ENCODE measurements at regions not wholly inside any gene's neighbourhood (a gene's known extent, or its start where the extent isn't known, plus 50 kb on each side); places are given as distances from the start of the nearest gene placed in this dataset.
"Not testable (repeated sequence)": the region's sequence is repeated elsewhere in the genome, so short reads cannot be mapped to it uniquely, and the experiment has no call there.

DNA sequence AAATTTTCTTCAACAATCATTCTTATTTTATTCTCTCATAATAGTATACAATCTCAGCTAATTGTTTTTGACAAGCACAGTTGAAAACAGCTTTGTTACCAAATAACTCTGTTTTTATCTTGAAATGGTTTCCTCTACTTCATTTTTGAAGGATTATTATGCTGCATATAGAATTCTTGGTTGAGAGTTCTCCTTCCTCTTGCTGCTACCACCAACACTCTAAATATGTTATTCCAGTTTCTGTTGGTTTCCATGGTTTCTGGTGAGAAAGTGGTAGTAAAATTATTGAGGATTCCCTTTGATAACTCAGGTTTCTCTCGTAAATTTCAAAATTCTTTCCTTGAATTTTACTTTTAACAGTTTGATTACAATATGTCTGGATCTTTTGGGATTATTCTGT is 1725.9 kb downstream of the PCDH9 start:
- no peak for ATAC-seq
- intact Hi-C loops (cut with DNase I; ENCODE audit: low total_unique reads), result no loop called here

DNA sequence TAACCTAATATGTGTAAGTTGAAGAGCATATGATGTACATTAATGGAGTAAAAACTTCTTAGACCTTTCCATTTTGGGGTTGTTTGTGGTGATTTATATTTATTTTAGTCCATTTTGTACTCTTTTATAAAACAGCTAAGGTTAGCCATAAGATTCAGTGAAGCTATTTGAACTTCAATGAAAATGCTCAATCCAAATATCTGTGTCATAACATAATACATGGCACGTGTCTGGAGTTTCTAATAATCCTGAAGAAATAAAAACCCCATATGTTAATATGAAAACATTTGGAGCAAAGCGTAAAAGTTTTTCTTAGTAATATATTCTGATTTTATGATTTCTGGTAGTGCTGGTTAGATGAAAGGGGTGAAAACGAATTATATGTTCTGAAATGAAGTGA is 1729.7 kb downstream of the PCDH9 start:
- intact Hi-C loops (cut with DNase I; ENCODE audit: low total_unique reads), result no loop called here
- Histone ChIP-seq H3K4me1 (no peaks in the 10 kb centered on the region), H3K27me3 (no peaks in the 10 kb centered on the region), H3K36me3 (no peaks in the 10 kb centered on the region), H3K4me3 (no peak overlapping the region), H3K9me3 (no peaks in the 10 kb centered on the region), H3K27ac (no peak overlapping the region)
- DNase-seq (no peak), ATAC-seq (no peak)
- in situ Hi-C loops (cut with MboI; ENCODE audit: low sequenced_read_pairs in 4 of 4), result no loop called here
- no peak for TF ChIP-seq POLR2A (IDR thresholded peaks at IDR 0.05)
- TF ChIP-seq, protein P1, sequence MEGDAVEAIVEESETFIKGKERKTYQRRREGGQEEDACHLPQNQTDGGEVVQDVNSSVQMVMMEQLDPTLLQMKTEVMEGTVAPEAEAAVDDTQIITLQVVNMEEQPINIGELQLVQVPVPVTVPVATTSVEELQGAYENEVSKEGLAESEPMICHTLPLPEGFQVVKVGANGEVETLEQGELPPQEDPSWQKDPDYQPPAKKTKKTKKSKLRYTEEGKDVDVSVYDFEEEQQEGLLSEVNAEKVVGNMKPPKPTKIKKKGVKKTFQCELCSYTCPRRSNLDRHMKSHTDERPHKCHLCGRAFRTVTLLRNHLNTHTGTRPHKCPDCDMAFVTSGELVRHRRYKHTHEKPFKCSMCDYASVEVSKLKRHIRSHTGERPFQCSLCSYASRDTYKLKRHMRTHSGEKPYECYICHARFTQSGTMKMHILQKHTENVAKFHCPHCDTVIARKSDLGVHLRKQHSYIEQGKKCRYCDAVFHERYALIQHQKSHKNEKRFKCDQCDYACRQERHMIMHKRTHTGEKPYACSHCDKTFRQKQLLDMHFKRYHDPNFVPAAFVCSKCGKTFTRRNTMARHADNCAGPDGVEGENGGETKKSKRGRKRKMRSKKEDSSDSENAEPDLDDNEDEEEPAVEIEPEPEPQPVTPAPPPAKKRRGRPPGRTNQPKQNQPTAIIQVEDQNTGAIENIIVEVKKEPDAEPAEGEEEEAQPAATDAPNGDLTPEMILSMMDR (IDR thresholded peaks at IDR 0.05 in 4 of 5, conservative IDR thresholded peaks at IDR 0.05 in 1 of 5), result no peak

More for the DNA sequence above, 1725.9 kb downstream of the PCDH9 start:
- no peak overlapping the region for H3K4me3 ChIP-seq
- no peaks in the 10 kb centered on the region for H3K27me3 ChIP-seq
- H3K9me3 ChIP-seq, result no peaks in the 10 kb centered on the region
- in situ Hi-C loops (cut with MboI; ENCODE audit: low sequenced_read_pairs in 4 of 4), result no loop called here
- H3K27ac ChIP-seq, result no peak overlapping the region
- TF ChIP-seq POLR2A (IDR thresholded peaks at IDR 0.05), result no peak
- TF ChIP-seq, protein P1 (IDR thresholded peaks at IDR 0.05 in 4 of 5, conservative IDR thresholded peaks at IDR 0.05 in 1 of 5), result no peak
- no peaks in the 10 kb centered on the region for H3K36me3 ChIP-seq
- DNase-seq, result no peak
- no peaks in the 10 kb centered on the region for H3K4me1 ChIP-seq

DNA sequence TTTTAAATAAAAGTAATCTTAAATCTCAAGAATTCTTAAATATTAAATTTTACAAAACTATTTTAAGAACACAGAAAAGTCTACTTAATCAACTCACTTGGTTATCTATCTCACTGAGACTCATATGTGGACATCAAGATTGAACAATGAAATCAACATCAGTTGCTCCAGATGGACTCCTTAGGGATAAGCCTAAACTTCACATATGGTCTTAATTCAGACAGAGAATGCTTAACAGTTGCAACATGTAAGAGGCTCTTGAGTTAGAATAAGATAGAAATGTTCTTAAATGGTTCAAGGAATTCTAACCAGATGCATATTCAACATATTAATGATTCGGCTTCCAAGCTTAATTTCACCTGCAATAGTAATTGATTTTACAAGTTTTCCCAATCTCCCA is 1730.9 kb downstream of the PCDH9 start:
- Histone ChIP-seq H3K27me3 (no peaks in the 10 kb centered on the region), H3K27ac (no peak overlapping the region), H3K4me3 (no peak overlapping the region), H3K9me3 (no peaks in the 10 kb centered on the region), H3K36me3 (no peaks in the 10 kb centered on the region), H3K4me1 (no peaks in the 10 kb centered on the region)
- in situ Hi-C loops (cut with MboI; ENCODE audit: low sequenced_read_pairs in 4 of 4) (no loop called here), intact Hi-C loops (cut with DNase I; ENCODE audit: low total_unique reads) (no loop called here)
- ATAC-seq, result no peak
- no peak for DNase-seq
- TF ChIP-seq, protein P1 (IDR thresholded peaks at IDR 0.05 in 4 of 5, conservative IDR thresholded peaks at IDR 0.05 in 1 of 5), result no peak
- TF ChIP-seq POLR2A (IDR thresholded peaks at IDR 0.05), result no peak

DNA sequence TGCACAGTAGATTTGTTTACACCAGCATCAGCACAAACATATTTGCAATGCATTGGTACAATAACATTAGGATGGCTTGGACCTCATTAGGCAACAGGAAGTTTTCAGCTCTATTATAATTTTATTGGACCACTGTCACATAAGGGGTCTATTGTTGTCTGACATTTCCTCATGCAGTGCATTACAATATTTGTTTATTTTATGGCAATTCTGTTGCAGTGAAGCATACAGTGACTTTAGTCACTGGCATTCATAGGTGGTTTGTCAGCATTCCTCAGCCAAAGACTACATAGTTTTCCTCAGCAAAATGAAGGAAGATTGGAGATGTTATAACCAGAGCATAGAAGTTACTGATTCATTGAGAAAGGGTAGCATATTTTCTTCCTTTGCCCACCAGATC is 1732.9 kb downstream of the PCDH9 start:
- DNase-seq (no peak), ATAC-seq (no peak)
- Histone ChIP-seq H3K27ac (no peak overlapping the region), H3K27me3 (no peaks in the 10 kb centered on the region), H3K4me1 (no peaks in the 10 kb centered on the region), H3K9me3 (no peaks in the 10 kb centered on the region), H3K4me3 (no peak overlapping the region), H3K36me3 (no peaks in the 10 kb centered on the region)
- in situ Hi-C loops (cut with MboI; ENCODE audit: low sequenced_read_pairs in 4 of 4) (no loop called here), intact Hi-C loops (cut with DNase I; ENCODE audit: low total_unique reads) (no loop called here)
- TF ChIP-seq, protein P1 (IDR thresholded peaks at IDR 0.05 in 4 of 5, conservative IDR thresholded peaks at IDR 0.05 in 1 of 5), result no peak
- no peak for TF ChIP-seq POLR2A (IDR thresholded peaks at IDR 0.05)

GRCh38 chr13:65490725-65491124 is 1739.4 kb downstream of the PCDH9 start:
- not testable (repeated sequence) for ATAC-seq

More at GRCh38 chr13:65490725-65491124, 1739.4 kb downstream of the PCDH9 start:
- in situ Hi-C loops (cut with MboI; ENCODE audit: low sequenced_read_pairs in 4 of 4); H3K27me3 ChIP-seq; H3K4me1 ChIP-seq; H3K27ac ChIP-seq; H3K9me3 ChIP-seq; DNase-seq; H3K4me3 ChIP-seq; H3K36me3 ChIP-seq; intact Hi-C loops (cut with DNase I; ENCODE audit: low total_unique reads): not testable (repeated sequence)

Measured in gastrocnemius medialis (tissue), 4 donors.